SU-DHL-6 (cell line): ENCODE measurements at regions not wholly inside any gene's neighbourhood (a gene's known extent, or its start where the extent isn't known, plus 50 kb on each side); places are given as distances from the start of the nearest gene placed in this dataset.
"Not testable (repeated sequence)": the region's sequence is repeated elsewhere in the genome, so short reads cannot be mapped to it uniquely, and the experiment has no call there.

Source experiments
- H2AFZ ChIP-seq: fragments of 200-600 bp; sonication (generic); 2 replicates; pipeline ENCODE4 v1.6.1; 2014; ENCODE audit warnings: low read depth, mild to moderate bottlenecking, moderate library complexity, mixed read lengths, antibody characterized with exemption, low read length; ENCODE audit not compliant: severe bottlenecking
- H3F3A ChIP-seq: fragments of 200-600 bp; shearing (Covaris generic); 2 replicates; pipeline ENCODE4 v1.6.0; 2016; ENCODE audit warnings: antibody characterized with exemption, mild to moderate bottlenecking; ENCODE audit not compliant: insufficient read depth
- H3K27ac ChIP-seq: fragments of 200-600 bp; sonication (generic); 2 replicates; pipeline ENCODE4 v1.5.1; 2016; ENCODE audit warnings: low read depth, mild to moderate bottlenecking, low read length, moderate library complexity, mixed read lengths
- H3K27me3 ChIP-seq: fragments of 200-600 bp; sonication (generic), shearing (Covaris generic); 2 replicates; pipeline ENCODE4 v1.6.0; 2014; ENCODE audit warnings: mild to moderate bottlenecking, low read length
- H3K36me3 ChIP-seq: fragments of 200-600 bp; sonication (generic); 2 replicates; pipeline ENCODE4 v1.6.1; 2014; ENCODE audit warnings: mild to moderate bottlenecking, low read length, mixed read lengths
- H3K4me2 ChIP-seq: fragments of 300-600, 200-600 bp; shearing (Covaris generic), sonication (generic); 2 replicates; pipeline ENCODE4 v1.6.0; 2014; ENCODE audit warnings: low read length, low read depth, mild to moderate bottlenecking; ENCODE audit not compliant: poor library complexity, severe bottlenecking
- H3K4me3 ChIP-seq: fragments of 200-600 bp; sonication (generic); 2 replicates; pipeline ENCODE4 v1.5.1; 2014; ENCODE audit warnings: antibody characterized with exemption, low read length, mild to moderate bottlenecking, mixed read lengths; ENCODE audit not compliant: insufficient read depth, poor library complexity, severe bottlenecking
- H3K79me2 ChIP-seq: fragments of 200-600 bp; sonication (generic); 2 replicates; pipeline ENCODE4 v1.6.1; 2014; ENCODE audit warnings: mild to moderate bottlenecking, low read length, moderate library complexity; ENCODE audit not compliant: insufficient read depth
- H3K9ac ChIP-seq: fragments of 200-600 bp; sonication (generic); 2 replicates; pipeline ENCODE4 v1.7.0; 2014; ENCODE audit warnings: mild to moderate bottlenecking, low read length
- H3K9me2 ChIP-seq: fragments of 200-600 bp; sonication (generic); replicated peaks from 2 replicates; pipeline ENCODE4 v1.6.1; 2014; ENCODE audit warnings: low read length; ENCODE audit not compliant: insufficient read depth
- H3K9me3 ChIP-seq: fragments of 200-600 bp; sonication (generic); 2 replicates; pipeline ENCODE4 v1.6.1; 2014; ENCODE audit warnings: low read length, mixed read lengths; ENCODE audit not compliant: insufficient read depth
- H4K20me1 ChIP-seq: fragments of 200-600 bp; sonication (generic); 2 replicates; pipeline ENCODE4 v1.6.1; 2014; ENCODE audit warnings: low read depth, mild to moderate bottlenecking, antibody characterized with exemption, low read length, moderate library complexity, mixed read lengths
- EZH2phosphoT487 ChIP-seq: fragments of 200-600 bp; sonication (generic), shearing (Covaris generic); conservative IDR thresholded peaks from 2 replicates; pipeline ENCODE4 v1.6.1; 2018; ENCODE audit warnings: mild to moderate bottlenecking, antibody characterized with exemption, low read length, moderate library complexity, mixed read lengths
- TF ChIP-seq, protein P1 (sequence below): fragments of 200-600 bp; sonication (generic); IDR thresholded peaks from one replicate; pipeline ENCODE4 v1.5.1; 2017; ENCODE audit warnings: antibody characterized with exemption, mild to moderate bottlenecking, low read length, moderate library complexity; ENCODE audit not compliant: insufficient read depth, poor library complexity, severe bottlenecking

DNA sequence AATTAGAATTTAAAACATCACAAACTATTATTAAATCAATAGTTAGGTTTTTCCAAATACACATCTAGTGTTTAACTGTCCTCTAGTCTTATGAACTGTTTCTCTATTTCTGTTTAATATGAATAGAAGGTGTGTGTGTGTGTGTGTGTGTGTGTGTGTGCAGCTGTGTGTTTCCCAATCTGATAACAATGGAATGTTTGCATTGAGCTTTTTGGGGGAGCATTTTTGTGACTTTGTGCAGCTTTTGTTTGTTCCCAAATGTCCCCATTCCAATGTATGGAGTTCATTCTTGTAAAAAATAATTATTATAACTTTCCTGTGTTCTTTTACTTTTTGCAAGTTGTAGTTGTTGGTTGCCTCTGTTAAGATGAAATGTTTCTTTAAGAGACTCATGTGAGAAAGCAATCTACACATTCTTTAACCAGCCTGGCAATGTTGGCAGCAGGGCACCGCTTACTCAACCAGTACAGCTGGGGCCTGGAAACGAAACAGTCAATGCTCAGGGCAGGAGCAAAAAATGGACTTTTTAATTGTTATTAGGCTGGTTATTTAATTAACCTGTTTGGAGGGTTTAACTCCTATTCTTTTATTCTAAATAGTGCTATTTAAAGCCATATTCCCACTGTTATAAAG lies 354.3 kb downstream of the SRGAP2C start:
- H3K9ac ChIP-seq, result no peak overlapping the region
- H3F3A ChIP-seq, result no peaks in the 10 kb centered on the region
- H3K36me3 ChIP-seq, result no peaks in the 10 kb centered on the region
- no peaks in the 10 kb centered on the region for H3K9me3 ChIP-seq
- no peak overlapping the region for H2AFZ ChIP-seq
- no peak overlapping the region for H3K4me3 ChIP-seq
- no peaks in the 10 kb centered on the region for H3K79me2 ChIP-seq
- H3K27me3 ChIP-seq, result no peaks in the 10 kb centered on the region
- no peak overlapping the region for H3K4me2 ChIP-seq
- H4K20me1 ChIP-seq, result no peaks in the 10 kb centered on the region
- no peak for TF ChIP-seq EZH2phosphoT487
- TF ChIP-seq, protein P1, sequence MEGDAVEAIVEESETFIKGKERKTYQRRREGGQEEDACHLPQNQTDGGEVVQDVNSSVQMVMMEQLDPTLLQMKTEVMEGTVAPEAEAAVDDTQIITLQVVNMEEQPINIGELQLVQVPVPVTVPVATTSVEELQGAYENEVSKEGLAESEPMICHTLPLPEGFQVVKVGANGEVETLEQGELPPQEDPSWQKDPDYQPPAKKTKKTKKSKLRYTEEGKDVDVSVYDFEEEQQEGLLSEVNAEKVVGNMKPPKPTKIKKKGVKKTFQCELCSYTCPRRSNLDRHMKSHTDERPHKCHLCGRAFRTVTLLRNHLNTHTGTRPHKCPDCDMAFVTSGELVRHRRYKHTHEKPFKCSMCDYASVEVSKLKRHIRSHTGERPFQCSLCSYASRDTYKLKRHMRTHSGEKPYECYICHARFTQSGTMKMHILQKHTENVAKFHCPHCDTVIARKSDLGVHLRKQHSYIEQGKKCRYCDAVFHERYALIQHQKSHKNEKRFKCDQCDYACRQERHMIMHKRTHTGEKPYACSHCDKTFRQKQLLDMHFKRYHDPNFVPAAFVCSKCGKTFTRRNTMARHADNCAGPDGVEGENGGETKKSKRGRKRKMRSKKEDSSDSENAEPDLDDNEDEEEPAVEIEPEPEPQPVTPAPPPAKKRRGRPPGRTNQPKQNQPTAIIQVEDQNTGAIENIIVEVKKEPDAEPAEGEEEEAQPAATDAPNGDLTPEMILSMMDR, result no peak
- H3K27ac ChIP-seq, result no peak overlapping the region
- no peaks in the 10 kb centered on the region for H3K9me2 ChIP-seq

DNA sequence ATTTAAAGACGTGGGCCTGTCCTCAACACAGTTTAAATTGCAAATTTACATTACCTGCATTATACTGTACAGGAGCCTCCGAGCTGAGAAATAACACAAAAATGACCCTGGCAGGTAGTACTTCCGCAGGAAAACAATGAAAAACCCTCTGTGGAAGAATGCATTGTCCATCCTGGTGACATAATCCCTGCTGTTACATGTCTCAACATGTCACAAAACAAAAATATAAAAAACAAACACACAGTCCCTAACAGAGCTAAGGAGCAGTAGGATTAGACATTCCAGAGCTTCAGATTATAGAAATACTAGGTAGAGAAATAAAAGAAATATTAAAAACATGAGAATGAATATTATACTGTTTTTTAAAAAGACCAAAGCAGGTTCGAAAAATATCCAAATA lies 359.2 kb downstream of the SRGAP2C start:
- not testable (repeated sequence) for H3K36me3 ChIP-seq, H3K27ac ChIP-seq, H3K27me3 ChIP-seq, H3K9me3 ChIP-seq, H2AFZ ChIP-seq, H3K4me3 ChIP-seq, H4K20me1 ChIP-seq, H3K4me2 ChIP-seq, H3F3A ChIP-seq, H3K9me2 ChIP-seq, H3K9ac ChIP-seq, H3K79me2 ChIP-seq

DNA sequence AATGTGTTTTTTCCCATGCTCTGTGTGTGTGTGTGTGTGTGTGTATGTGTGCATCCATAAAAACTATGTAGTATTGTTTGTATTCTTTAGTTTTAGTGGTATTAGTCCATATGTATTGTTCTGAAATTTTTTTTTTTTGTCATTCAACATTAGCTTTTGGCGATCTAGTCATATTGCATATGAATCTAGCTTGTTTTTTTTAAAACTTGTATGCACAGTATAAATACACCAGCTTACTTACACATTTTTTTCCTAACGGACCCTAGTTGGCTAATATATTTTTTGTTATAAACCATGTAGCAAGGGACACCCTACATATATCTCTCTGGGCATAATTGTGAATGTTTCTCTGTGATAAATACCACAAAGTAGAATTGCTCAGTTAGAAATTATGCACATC lies 359.7 kb downstream of the SRGAP2C start:
- no peak overlapping the region for H3K4me3 ChIP-seq
- no peak overlapping the region for H3K9ac ChIP-seq
- H3K9me3 ChIP-seq, result no peaks in the 10 kb centered on the region
- H3K27me3 ChIP-seq, result no peaks in the 10 kb centered on the region
- H3F3A ChIP-seq, result no peaks in the 10 kb centered on the region
- no peaks in the 10 kb centered on the region for H3K9me2 ChIP-seq
- no peak overlapping the region for H3K27ac ChIP-seq
- H4K20me1 ChIP-seq, result no peaks in the 10 kb centered on the region
- no peaks in the 10 kb centered on the region for H3K36me3 ChIP-seq
- TF ChIP-seq, protein P1, result no peak
- TF ChIP-seq EZH2phosphoT487, result no peak
- no peak overlapping the region for H3K4me2 ChIP-seq
- H3K79me2 ChIP-seq, result no peaks in the 10 kb centered on the region
- no peak overlapping the region for H2AFZ ChIP-seq

DNA sequence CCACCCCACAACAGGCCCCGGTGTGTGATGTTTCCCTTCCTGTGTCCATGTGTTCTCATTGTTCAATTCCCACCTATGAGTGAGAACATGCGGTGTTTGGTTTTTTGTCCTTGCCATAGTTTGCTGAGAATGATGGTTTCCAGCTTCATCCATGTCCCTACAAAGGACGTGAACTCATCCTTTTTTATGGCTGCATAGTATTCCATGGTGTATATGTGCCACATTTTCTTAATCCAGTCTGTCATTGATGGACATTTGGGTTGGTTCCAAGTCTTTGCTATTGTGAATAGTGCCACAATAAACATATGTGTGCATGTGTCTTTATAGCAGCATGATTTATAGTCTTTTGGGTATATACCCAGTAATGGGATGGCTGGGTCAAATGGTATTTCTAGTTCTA lies 361.1 kb downstream of the SRGAP2C start:
- H2AFZ ChIP-seq, H3K36me3 ChIP-seq, H3K4me3 ChIP-seq, H4K20me1 ChIP-seq, H3K79me2 ChIP-seq, H3F3A ChIP-seq, H3K27me3 ChIP-seq, H3K4me2 ChIP-seq, H3K9me2 ChIP-seq, H3K9me3 ChIP-seq, H3K9ac ChIP-seq, H3K27ac ChIP-seq: not testable (repeated sequence)
